PC-9 (cell line): ENCODE measurements at regions not wholly inside any gene's neighbourhood (a gene's known extent, or its start where the extent isn't known, plus 50 kb on each side); places are given as distances from the start of the nearest gene placed in this dataset.

Experiments
- EZH2 ChIP-seq: fragments of 200-600 bp; sonication (generic); IDR thresholded peaks from 2 replicates; pipeline ENCODE4 v1.8.0; 2017; ENCODE audit warnings: antibody characterized with exemption, low read depth
- TF ChIP-seq, protein P1 (sequence below): fragments of 200-600 bp; sonication (generic); conservative IDR thresholded peaks from 2 replicates; pipeline ENCODE4 v1.6.1; 2017; ENCODE audit warnings: mixed run types, antibody characterized with exemption, mild to moderate bottlenecking, moderate library complexity

DNA sequence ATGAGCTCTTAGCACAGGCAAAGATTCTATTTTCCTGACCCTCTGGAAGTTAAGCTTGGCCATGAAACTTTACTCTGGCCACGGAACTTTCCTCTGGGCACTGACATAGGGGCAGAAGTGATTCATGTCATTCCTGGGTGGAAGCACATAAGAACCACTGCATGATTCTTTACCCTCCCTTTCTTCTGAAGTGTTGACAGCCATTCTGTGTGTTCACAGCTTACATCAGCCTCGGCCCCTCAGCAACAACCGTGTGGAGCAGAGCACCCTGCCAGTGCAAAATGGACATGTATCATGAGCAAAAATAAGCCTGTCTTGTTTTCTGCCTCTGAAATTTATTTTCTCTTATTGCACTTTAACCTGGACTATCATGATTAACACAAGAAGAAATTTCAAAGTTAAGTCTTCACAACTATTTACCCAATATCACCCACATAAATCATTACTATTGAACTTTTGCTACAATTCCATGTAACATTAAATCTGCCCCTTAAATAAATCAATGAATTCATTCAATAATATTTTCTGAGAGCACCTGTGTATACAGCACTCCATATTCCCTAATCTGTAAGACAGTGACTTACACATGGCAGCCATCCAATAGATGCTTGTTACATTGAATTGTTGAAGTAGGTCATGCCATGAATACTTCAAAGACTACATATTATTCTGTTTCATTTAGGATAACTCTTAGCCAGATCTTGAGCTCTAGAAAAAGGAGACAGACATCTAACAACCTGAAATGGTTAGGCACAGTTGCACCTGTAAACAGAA lies 531.9 kb downstream of the IRS1 start:
- TF ChIP-seq, protein P1, sequence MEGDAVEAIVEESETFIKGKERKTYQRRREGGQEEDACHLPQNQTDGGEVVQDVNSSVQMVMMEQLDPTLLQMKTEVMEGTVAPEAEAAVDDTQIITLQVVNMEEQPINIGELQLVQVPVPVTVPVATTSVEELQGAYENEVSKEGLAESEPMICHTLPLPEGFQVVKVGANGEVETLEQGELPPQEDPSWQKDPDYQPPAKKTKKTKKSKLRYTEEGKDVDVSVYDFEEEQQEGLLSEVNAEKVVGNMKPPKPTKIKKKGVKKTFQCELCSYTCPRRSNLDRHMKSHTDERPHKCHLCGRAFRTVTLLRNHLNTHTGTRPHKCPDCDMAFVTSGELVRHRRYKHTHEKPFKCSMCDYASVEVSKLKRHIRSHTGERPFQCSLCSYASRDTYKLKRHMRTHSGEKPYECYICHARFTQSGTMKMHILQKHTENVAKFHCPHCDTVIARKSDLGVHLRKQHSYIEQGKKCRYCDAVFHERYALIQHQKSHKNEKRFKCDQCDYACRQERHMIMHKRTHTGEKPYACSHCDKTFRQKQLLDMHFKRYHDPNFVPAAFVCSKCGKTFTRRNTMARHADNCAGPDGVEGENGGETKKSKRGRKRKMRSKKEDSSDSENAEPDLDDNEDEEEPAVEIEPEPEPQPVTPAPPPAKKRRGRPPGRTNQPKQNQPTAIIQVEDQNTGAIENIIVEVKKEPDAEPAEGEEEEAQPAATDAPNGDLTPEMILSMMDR = no peak
- no peak for TF ChIP-seq EZH2
